DOHH2 (cell line): ENCODE measurements at regions not wholly inside any gene's neighbourhood (a gene's known extent, or its start where the extent isn't known, plus 50 kb on each side); places are given as distances from the start of the nearest gene placed in this dataset.

Source experiments
- CTCF ChIP-seq: fragments of 200-600 bp; sonication (generic); IDR thresholded peaks from one replicate; pipeline ENCODE4 v1.5.1; 2014; ENCODE audit warnings: antibody characterized with exemption, mild to moderate bottlenecking, low read depth, low read length; ENCODE audit not compliant: poor library complexity, severe bottlenecking
- EZH2phosphoT487 ChIP-seq: fragments of 200-600 bp; sonication (generic); IDR thresholded peaks from 2 replicates; pipeline ENCODE4 v1.6.1; 2017; ENCODE audit warnings: borderline replicate concordance, mild to moderate bottlenecking, antibody characterized with exemption, low read length, moderate library complexity, mixed read lengths

- no peak for TF ChIP-seq CTCF
- TF ChIP-seq EZH2phosphoT487, result no peak
Observed at GRCh38 chr11:25206762-25207161, 709.9 kb downstream of the LUZP2 start.
